HUES64 (cell line): ENCODE measurements at regions not wholly inside any gene's neighbourhood (a gene's known extent, or its start where the extent isn't known, plus 50 kb on each side); places are given as distances from the start of the nearest gene placed in this dataset.

Experiments
- H3K27ac ChIP-seq: 2 replicates; pipeline ENCODE4 v1.7.0; 2013; ENCODE audit warnings: low read depth, low read length, inconsistent platforms
- H3K27me3 ChIP-seq: 2 replicates; pipeline ENCODE4 v1.6.1; 2013; ENCODE audit warnings: mild to moderate bottlenecking, low read length; ENCODE audit not compliant: insufficient read depth
- H3K36me3 ChIP-seq: 2 replicates; pipeline ENCODE4 v1.6.1; 2013; ENCODE audit warnings: mild to moderate bottlenecking, low read length; ENCODE audit not compliant: insufficient read depth
- H3K4me1 ChIP-seq: 2 replicates; pipeline ENCODE4 v1.6.1; 2013; ENCODE audit warnings: mild to moderate bottlenecking, low read length, moderate library complexity; ENCODE audit not compliant: insufficient read depth
- H3K4me3 ChIP-seq: 2 replicates; pipeline ENCODE4 v1.5.1; 2013; ENCODE audit warnings: mild to moderate bottlenecking, low read length, moderate library complexity
- H3K9ac ChIP-seq: 2 replicates; pipeline ENCODE4 v1.6.1; 2013; ENCODE audit warnings: mild to moderate bottlenecking, low read depth, low read length
- H3K9me3 ChIP-seq: 2 replicates; pipeline ENCODE4 v1.6.1; 2013; ENCODE audit warnings: low read depth, low read length; ENCODE audit not compliant: insufficient read depth
- WGBS: fragments of 150-250, 120-280 bp; methylation state at CpG from one replicate; pipeline ENCODE4 v1.1.7; 2013; ENCODE audit warnings: missing lambda C conversion rate; 5-methylcytosine and 5-hydroxymethylcytosine counted together

GRCh38 chr9:81532251-81532650, 157.1 kb downstream of the TLE1 start:
- Histone ChIP-seq H3K27ac (no peak overlapping the region), H3K9ac (no peak overlapping the region), H3K4me3 (no peak overlapping the region), H3K4me1 (peaks cover 25% of the 10 kb centered on the region), H3K27me3 (no peaks in the 10 kb centered on the region), H3K36me3 (no peaks in the 10 kb centered on the region), H3K9me3 (no peaks in the 10 kb centered on the region)
- WGBS: 88% methylated on average over 4 of the region's 4 CpGs

GRCh38 chr9:81531511-81531910, 157.8 kb downstream of the TLE1 start:
- peaks cover 25% of the 10 kb centered on the region for H3K4me1 ChIP-seq
- 85% methylated on average over 6 of the region's 6 CpGs for WGBS

GRCh38 chr9:81530846-81531245, 158.5 kb downstream of the TLE1 start:
- Histone ChIP-seq H3K9ac (no peak overlapping the region), H3K27me3 (no peaks in the 10 kb centered on the region), H3K36me3 (no peaks in the 10 kb centered on the region), H3K9me3 (no peaks in the 10 kb centered on the region), H3K4me3 (no peak overlapping the region), H3K27ac (no peak overlapping the region), H3K4me1 (peaks cover 25% of the 10 kb centered on the region)
- WGBS: 96% methylated on average over 4 of the region's 4 CpGs

More at GRCh38 chr9:81531511-81531910, 157.8 kb downstream of the TLE1 start:
- Histone ChIP-seq H3K4me3 (no peak overlapping the region), H3K9me3 (no peaks in the 10 kb centered on the region), H3K36me3 (no peaks in the 10 kb centered on the region), H3K27me3 (no peaks in the 10 kb centered on the region), H3K9ac (no peak overlapping the region), H3K27ac (no peak overlapping the region)

GRCh38 chr9:81530310-81530810, 159.0 kb downstream of the TLE1 start:
- Histone ChIP-seq H3K4me3 (no peak overlapping the region), H3K9me3 (no peaks in the 10 kb centered on the region), H3K27me3 (no peaks in the 10 kb centered on the region), H3K9ac (no peak overlapping the region), H3K36me3 (no peaks in the 10 kb centered on the region), H3K4me1 (peaks cover 25% of the 10 kb centered on the region), H3K27ac (no peak overlapping the region)
- 96% methylated on average over 5 of the region's 5 CpGs for WGBS

GRCh38 chr9:81529556-81530193, 159.7 kb downstream of the TLE1 start:
- no peak overlapping the region for H3K4me3 ChIP-seq
- WGBS: no CpG with 5 or more reads among the region's 1 CpG
- no peaks in the 10 kb centered on the region for H3K36me3 ChIP-seq
- H3K9ac ChIP-seq: no peak overlapping the region
- H3K9me3 ChIP-seq: no peaks in the 10 kb centered on the region
- no peak overlapping the region for H3K27ac ChIP-seq
- no peaks in the 10 kb centered on the region for H3K27me3 ChIP-seq
- H3K4me1 ChIP-seq: peaks cover 24% of the 10 kb centered on the region

- WGBS: 91% methylated on average over 2 of the region's 2 CpGs
- no peaks in the 10 kb centered on the region for H3K36me3 ChIP-seq
- no peak overlapping the region for H3K27ac ChIP-seq
- no peak overlapping the region for H3K4me3 ChIP-seq
- no peaks in the 10 kb centered on the region for H3K27me3 ChIP-seq
- no peak overlapping the region for H3K9ac ChIP-seq
- H3K4me1 ChIP-seq: peaks cover 10% of the 10 kb centered on the region; the same call in 1 of the 2 replicates
- no peaks in the 10 kb centered on the region for H3K9me3 ChIP-seq
Observed at GRCh38 chr9:81526587-81526986, 162.8 kb downstream of the TLE1 start.

- Histone ChIP-seq H3K27me3 (no peaks in the 10 kb centered on the region), H3K9ac (no peak overlapping the region), H3K36me3 (no peaks in the 10 kb centered on the region), H3K4me3 (no peak overlapping the region), H3K4me1 (no peaks in the 10 kb centered on the region), H3K9me3 (no peaks in the 10 kb centered on the region), H3K27ac (no peak overlapping the region)
- 74% methylated on average over 8 of the region's 8 CpGs for WGBS
Observed at GRCh38 chr9:81522716-81523551, 166.4 kb downstream of the TLE1 start.

- 89% methylated on average over 3 of the region's 3 CpGs for WGBS
- H3K27ac ChIP-seq: no peak overlapping the region
- no peaks in the 10 kb centered on the region for H3K9me3 ChIP-seq
- no peak overlapping the region for H3K4me3 ChIP-seq
- H3K4me1 ChIP-seq: no peaks in the 10 kb centered on the region
- no peak overlapping the region for H3K9ac ChIP-seq
- H3K36me3 ChIP-seq: no peaks in the 10 kb centered on the region
- H3K27me3 ChIP-seq: no peaks in the 10 kb centered on the region
Observed at GRCh38 chr9:81521892-81522291, 167.5 kb downstream of the TLE1 start.

GRCh38 chr9:81519816-81520495, 169.4 kb downstream of the TLE1 start:
- Histone ChIP-seq H3K27ac (no peak overlapping the region), H3K9ac (no peak overlapping the region), H3K36me3 (no peaks in the 10 kb centered on the region), H3K4me1 (no peaks in the 10 kb centered on the region), H3K27me3 (no peaks in the 10 kb centered on the region), H3K4me3 (no peak overlapping the region), H3K9me3 (no peaks in the 10 kb centered on the region)
- WGBS: 82% methylated on average over 2 of the region's 2 CpGs

GRCh38 chr9:81517954-81518353, 171.4 kb downstream of the TLE1 start:
- no peaks in the 10 kb centered on the region for H3K9me3 ChIP-seq
- no peak overlapping the region for H3K4me3 ChIP-seq
- no peaks in the 10 kb centered on the region for H3K27me3 ChIP-seq
- H3K27ac ChIP-seq: no peak overlapping the region
- H3K36me3 ChIP-seq: no peaks in the 10 kb centered on the region
- no peak overlapping the region for H3K9ac ChIP-seq
- H3K4me1 ChIP-seq: no peaks in the 10 kb centered on the region
- WGBS: 73% methylated on average over 1 of the region's 2 CpGs

- Histone ChIP-seq H3K9ac (no peak overlapping the region), H3K27ac (no peak overlapping the region), H3K36me3 (no peaks in the 10 kb centered on the region), H3K9me3 (0 out of 2 replicates have a peak, but pooled peaks cover 1% of the 10 kb centered on the region), H3K4me3 (no peak overlapping the region), H3K4me1 (no peaks in the 10 kb centered on the region), H3K27me3 (no peaks in the 10 kb centered on the region)
- 100% methylated on average over 2 of the region's 2 CpGs for WGBS
Observed at GRCh38 chr9:81513059-81513458, 176.3 kb downstream of the TLE1 start.
